Gastroesophageal sphincter (tissue), 3 donors: ENCODE measurements at regions not wholly inside any gene's neighbourhood (a gene's known extent, or its start where the extent isn't known, plus 50 kb on each side); places are given as distances from the start of the nearest gene placed in this dataset.

ENCODE experiments used
- POLR2A ChIP-seq, 2 donors: fragments of 450-650 bp; IDR thresholded peaks; one replicate each; pipeline ENCODE4 v1.6.1; 2017; ENCODE audit warnings: antibody characterized with exemption in 2 of 2, mild to moderate bottlenecking in 2 of 2, moderate library complexity in 1 of 2
- TF ChIP-seq, protein P1 (sequence below), 4 experiments: fragments of 200-600 bp in 2 of 4; fragments of 450-650 bp in 2 of 4; sonication (generic) in 1 of 4; IDR thresholded peaks; one replicate each; pipeline ENCODE4 v1.5.1; 2017 to 2019; ENCODE audit warnings: antibody characterized with exemption in 4 of 4, mild to moderate bottlenecking in 2 of 4, moderate library complexity in 2 of 4

DNA sequence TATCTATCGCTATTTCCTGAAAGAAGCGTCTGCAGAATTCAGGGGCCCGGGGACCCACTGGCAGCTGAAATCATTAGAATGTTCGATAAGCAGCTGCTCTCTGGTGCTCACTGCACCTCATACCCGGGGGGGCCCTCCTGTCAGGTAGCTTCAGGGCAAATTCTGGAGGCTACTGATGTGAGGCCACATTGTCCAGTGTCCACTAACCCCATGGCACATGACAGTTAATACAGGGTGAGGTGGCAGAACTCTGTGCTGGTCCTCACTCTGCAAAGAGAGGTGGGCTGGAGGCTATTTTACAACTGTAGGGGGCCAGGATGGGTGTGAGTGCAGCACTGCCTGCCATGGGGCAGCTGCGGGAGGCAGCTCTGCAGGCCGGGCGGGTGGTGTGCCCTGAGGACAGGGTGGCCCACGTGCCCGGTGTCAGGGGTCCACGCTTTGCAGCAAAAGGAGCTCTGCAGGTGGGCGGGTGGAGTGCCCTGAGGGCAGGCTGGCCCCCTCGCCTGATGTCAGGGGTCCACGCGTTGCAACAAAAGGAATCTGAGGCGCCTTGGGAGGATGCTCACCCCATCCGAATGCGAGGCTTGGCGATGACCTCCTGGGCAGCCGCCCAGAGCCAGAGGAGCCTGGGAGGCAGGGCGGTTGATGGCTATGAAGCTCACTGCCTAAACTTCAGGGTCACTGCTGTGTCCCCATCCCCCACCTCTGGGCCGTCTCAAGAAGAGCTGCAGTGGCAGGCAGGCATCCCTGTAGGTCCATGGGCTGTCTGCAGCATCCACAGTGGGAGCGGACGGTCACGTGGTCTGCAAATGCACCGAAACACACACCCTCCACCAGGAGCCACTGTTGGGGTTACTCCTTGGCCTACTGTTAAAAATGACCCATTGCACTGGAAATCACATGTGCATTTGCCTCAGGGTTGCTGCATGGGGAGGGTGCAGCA lies 207.0 kb upstream of the SALL3 start:
- TF ChIP-seq, protein P1, sequence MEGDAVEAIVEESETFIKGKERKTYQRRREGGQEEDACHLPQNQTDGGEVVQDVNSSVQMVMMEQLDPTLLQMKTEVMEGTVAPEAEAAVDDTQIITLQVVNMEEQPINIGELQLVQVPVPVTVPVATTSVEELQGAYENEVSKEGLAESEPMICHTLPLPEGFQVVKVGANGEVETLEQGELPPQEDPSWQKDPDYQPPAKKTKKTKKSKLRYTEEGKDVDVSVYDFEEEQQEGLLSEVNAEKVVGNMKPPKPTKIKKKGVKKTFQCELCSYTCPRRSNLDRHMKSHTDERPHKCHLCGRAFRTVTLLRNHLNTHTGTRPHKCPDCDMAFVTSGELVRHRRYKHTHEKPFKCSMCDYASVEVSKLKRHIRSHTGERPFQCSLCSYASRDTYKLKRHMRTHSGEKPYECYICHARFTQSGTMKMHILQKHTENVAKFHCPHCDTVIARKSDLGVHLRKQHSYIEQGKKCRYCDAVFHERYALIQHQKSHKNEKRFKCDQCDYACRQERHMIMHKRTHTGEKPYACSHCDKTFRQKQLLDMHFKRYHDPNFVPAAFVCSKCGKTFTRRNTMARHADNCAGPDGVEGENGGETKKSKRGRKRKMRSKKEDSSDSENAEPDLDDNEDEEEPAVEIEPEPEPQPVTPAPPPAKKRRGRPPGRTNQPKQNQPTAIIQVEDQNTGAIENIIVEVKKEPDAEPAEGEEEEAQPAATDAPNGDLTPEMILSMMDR (IDR thresholded peaks at IDR 0.05) = no peak
- no peak for TF ChIP-seq POLR2A (IDR thresholded peaks at IDR 0.05)
